HFFc6 (cell line): ENCODE measurements at regions not wholly inside any gene's neighbourhood (a gene's known extent, or its start where the extent isn't known, plus 50 kb on each side); places are given as distances from the start of the nearest gene placed in this dataset.

ENCODE experiments used
- DNase-seq: peaks from one replicate; pipeline ENCODE4 v3.0.0-alpha.2; 2018
- H3K27ac Mint-ChIP-seq: 2 replicates; pipeline ENCODE4 v1.8.0; 2020; ENCODE audit warnings: mild to moderate bottlenecking, mixed read lengths
- H3K27me3 Mint-ChIP-seq: 2 replicates; pipeline ENCODE4 v1.8.0; 2021; ENCODE audit warnings: mild to moderate bottlenecking, moderate library complexity, mixed read lengths; ENCODE audit not compliant: insufficient read depth
- H3K36me3 Mint-ChIP-seq: 2 replicates; pipeline ENCODE4 v1.8.0; 2021; ENCODE audit warnings: low read depth, mixed read lengths
- H3K4me1 Mint-ChIP-seq: 2 replicates; pipeline ENCODE4 v1.8.0; 2020; ENCODE audit warnings: low read depth, mixed read lengths
- H3K4me3 Mint-ChIP-seq: 2 replicates; pipeline ENCODE4 v1.8.0; 2020; ENCODE audit warnings: mild to moderate bottlenecking, moderate library complexity, mixed read lengths
- H3K9me3 Mint-ChIP-seq: 2 replicates; pipeline ENCODE4 v1.8.0; 2020; ENCODE audit warnings: mild to moderate bottlenecking, mixed read lengths
- TF ChIP-seq, protein P1 (sequence below): fragments of 200-600 bp; sonication (generic); IDR thresholded peaks from 2 replicates; pipeline ENCODE4 v1.5.0; 2021; ENCODE audit warnings: antibody characterized with exemption, mild to moderate bottlenecking

DNA sequence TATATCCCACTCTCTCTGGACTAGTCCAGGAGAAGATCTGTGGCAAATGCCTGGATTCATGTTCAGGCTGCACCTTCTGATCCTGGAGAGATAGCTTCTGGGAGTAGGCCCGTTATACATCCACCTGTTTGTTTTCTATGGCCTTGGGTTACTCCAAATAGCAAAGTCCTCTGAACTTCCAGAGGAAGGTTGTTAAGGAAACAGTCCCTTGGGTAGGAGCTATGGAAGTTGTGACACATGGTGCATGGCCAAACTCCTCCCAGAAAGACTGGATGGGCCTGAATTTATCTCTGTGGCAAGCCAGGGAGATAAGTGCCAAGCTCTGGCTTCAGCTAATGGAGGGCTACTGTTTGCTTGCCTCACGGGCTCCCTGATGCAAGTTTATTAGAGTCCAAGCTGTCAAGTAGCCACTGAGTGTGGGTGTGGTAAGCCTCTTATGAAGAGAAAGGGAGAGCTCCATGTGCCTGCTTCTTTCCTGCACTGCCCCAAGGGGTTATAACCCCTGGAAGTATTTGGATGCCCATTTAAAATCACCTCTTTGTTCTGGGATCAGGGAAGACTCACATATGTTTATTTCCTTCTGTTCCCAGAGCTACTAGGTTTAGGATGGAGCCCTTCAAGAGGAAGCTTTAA is 328.7 kb upstream of the ATP11B start:
- TF ChIP-seq, protein P1, sequence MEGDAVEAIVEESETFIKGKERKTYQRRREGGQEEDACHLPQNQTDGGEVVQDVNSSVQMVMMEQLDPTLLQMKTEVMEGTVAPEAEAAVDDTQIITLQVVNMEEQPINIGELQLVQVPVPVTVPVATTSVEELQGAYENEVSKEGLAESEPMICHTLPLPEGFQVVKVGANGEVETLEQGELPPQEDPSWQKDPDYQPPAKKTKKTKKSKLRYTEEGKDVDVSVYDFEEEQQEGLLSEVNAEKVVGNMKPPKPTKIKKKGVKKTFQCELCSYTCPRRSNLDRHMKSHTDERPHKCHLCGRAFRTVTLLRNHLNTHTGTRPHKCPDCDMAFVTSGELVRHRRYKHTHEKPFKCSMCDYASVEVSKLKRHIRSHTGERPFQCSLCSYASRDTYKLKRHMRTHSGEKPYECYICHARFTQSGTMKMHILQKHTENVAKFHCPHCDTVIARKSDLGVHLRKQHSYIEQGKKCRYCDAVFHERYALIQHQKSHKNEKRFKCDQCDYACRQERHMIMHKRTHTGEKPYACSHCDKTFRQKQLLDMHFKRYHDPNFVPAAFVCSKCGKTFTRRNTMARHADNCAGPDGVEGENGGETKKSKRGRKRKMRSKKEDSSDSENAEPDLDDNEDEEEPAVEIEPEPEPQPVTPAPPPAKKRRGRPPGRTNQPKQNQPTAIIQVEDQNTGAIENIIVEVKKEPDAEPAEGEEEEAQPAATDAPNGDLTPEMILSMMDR = no peak
- DNase-seq = no peak
- H3K4me1 Mint-ChIP-seq = no peaks in the 10 kb centered on the region
- H3K27ac Mint-ChIP-seq = no peak overlapping the region
- no peaks in the 10 kb centered on the region for H3K36me3 Mint-ChIP-seq
- H3K27me3 Mint-ChIP-seq = no peaks in the 10 kb centered on the region
- H3K4me3 Mint-ChIP-seq = no peak overlapping the region
- peaks cover 55% of the 10 kb centered on the region for H3K9me3 Mint-ChIP-seq

DNA sequence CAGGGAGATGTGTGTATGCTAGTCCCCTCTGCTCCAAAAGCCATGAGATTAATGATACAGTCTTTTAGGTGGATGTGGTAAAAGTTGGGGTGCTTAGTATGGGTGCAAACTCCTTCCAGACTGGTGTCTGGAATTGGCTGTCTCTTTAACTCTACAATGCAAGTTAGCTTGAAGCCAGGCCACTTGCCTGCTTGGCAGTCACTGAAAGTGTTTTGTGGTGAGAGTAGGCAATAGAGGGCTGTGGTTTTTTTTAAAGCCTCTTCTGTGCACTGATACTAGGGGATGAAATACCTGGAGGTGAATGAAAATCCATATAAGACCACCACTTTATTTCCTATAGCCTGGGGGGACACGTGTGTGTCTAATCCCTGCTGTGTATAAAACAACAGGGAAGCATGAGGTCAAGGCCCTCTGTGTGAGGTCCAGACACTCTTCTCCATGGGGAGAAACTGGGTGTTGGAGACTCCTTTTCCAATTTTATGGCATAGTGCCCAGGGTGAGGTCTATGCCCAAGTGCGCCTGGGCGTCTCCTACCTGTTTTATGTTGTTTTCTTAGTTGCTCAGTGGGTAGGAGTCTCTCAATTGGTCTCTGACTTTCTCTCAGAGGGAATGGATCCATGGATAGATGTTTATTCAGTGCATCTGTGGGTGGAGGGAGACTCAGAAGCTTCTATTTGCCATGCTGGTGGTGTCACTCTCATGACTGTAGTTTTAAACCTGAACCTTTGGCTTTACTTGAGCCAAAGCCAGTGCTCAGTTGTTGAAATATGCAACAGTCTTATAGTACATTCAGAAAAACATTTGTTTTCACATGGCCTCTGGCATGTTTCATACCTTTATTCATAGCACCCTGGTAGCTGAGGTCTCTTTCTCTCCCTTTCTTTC is 327.8 kb upstream of the ATP11B start:
- Mint-ChIP-seq H3K4me1 (no peaks in the 10 kb centered on the region), H3K27me3 (no peaks in the 10 kb centered on the region), H3K9me3 (peaks cover 61% of the 10 kb centered on the region), H3K36me3 (no peaks in the 10 kb centered on the region), H3K27ac (no peak overlapping the region), H3K4me3 (no peak overlapping the region)
- TF ChIP-seq, protein P1 = no peak
- DNase-seq = no peak

DNA sequence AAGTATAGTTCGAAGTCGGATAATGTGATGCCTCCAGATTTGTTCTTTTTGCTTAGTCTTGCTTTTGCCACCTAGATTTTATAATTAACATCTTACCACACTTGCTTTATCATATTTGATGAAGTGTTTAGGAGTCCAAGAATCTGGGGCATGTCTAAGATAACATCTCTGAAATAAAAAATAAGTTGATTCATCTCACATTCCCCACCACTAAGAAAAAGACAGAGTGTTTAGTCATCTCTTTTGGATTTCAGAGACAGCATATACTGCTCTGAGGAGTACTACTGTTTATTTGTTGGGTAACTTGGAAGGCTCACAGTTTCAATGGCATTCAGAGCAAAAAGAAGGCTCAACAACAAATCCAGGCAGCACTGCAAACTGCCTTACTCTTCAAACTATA is 324.2 kb upstream of the ATP11B start:
- H3K27me3 Mint-ChIP-seq = no peaks in the 10 kb centered on the region
- no peaks in the 10 kb centered on the region for H3K4me1 Mint-ChIP-seq
- no peak overlapping the region for H3K4me3 Mint-ChIP-seq
- H3K36me3 Mint-ChIP-seq = no peaks in the 10 kb centered on the region
- H3K9me3 Mint-ChIP-seq = peaks cover 55% of the 10 kb centered on the region
- no peak overlapping the region for H3K27ac Mint-ChIP-seq
- no peak for DNase-seq
- TF ChIP-seq, protein P1 = no peak

DNA sequence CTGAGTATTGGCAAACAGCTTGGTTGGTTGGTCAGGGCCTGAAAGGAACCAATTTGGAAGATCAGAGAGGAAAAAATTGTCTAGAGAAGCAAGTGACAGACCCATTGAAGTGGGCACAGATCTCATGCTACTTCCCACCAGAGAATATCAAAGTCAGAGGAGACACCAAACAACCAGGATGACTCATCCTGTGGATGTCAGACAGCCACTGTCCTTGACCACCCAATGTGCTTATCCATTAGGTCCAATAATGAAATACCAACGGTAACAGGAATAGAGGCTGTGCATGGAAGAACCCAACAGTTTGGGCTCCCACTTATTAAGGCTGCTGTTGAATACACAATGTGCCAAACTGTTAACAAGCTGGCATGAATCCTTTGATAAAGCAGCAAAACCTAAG is 323.1 kb upstream of the ATP11B start:
- H3K36me3 Mint-ChIP-seq = no peaks in the 10 kb centered on the region
- H3K4me3 Mint-ChIP-seq = no peak overlapping the region
- H3K9me3 Mint-ChIP-seq = peaks cover 48% of the 10 kb centered on the region
- TF ChIP-seq, protein P1 = no peak
- H3K4me1 Mint-ChIP-seq = no peaks in the 10 kb centered on the region
- no peak overlapping the region for H3K27ac Mint-ChIP-seq
- no peak for DNase-seq
- no peaks in the 10 kb centered on the region for H3K27me3 Mint-ChIP-seq

DNA sequence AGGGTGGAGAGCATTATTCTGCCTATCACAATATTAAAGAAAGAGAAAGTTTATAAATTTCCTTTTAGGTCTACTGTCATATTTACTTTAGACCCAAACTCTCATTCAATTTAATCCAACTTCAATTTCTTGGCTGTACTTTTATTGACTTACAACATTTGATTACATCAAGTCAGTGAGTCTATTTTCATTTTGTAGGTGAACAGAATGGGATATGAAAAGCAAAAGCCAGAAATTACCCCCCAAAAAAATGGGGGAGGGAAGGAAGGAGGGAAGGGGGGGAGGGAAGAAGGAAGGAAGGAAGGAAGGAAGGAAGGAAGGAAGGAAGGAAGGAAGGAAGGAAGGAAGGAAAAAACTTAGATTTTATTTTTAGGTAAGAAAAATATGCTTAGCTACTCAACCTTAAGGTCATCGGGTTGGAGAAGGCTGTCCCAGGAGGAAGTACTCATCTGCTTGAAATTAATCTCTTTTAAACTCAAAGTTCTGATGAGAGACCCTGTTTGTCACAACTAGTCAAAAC is 320.1 kb upstream of the ATP11B start:
- H3K4me1 Mint-ChIP-seq = no peaks in the 10 kb centered on the region
- TF ChIP-seq, protein P1 = no peak
- H3K36me3 Mint-ChIP-seq = no peaks in the 10 kb centered on the region
- no peak for DNase-seq
- H3K4me3 Mint-ChIP-seq = no peak overlapping the region
- no peaks in the 10 kb centered on the region for H3K27me3 Mint-ChIP-seq
- peaks cover 34% of the 10 kb centered on the region for H3K9me3 Mint-ChIP-seq
- no peak overlapping the region for H3K27ac Mint-ChIP-seq
